ENCODE measurements at regions not wholly inside any gene's neighbourhood (a gene's known extent, or its start where the extent isn't known, plus 50 kb on each side); places are given as distances from the start of the nearest gene placed in this dataset.
"Not testable (repeated sequence)": the region's sequence is repeated elsewhere in the genome, so short reads cannot be mapped to it uniquely, and the experiment has no call there.

- no peak for DNase-seq
Measured at GRCh38 chr7:52006674-52007073, 690.1 kb upstream of the COBL start.

- DNase-seq, result no peak
Measured at GRCh38 chr7:52005613-52006012, 689.0 kb upstream of the COBL start.

GRCh38 chr7:51995596-51996179, 679.1 kb upstream of the COBL start:
- DNase-seq, result no peak

GRCh38 chr7:51982653-51983052, 666.0 kb upstream of the COBL start:
- no peak for DNase-seq

GRCh38 chr7:51980812-51981211, 664.2 kb upstream of the COBL start:
- no peak for DNase-seq

- no peak for DNase-seq
Measured at GRCh38 chr7:51980313-51980712, 663.7 kb upstream of the COBL start.

- DNase-seq, result no peak
Measured at GRCh38 chr7:51977913-51978312, 661.3 kb upstream of the COBL start.

- no peak for DNase-seq
Measured at GRCh38 chr7:51973939-51974338, 657.3 kb upstream of the COBL start.

GRCh38 chr7:51973071-51973470, 656.5 kb upstream of the COBL start:
- no peak for DNase-seq

GRCh38 chr7:51970961-51971665, 654.5 kb upstream of the COBL start:
- no peak for DNase-seq

GRCh38 chr7:51968461-51968860, 651.9 kb upstream of the COBL start:
- no peak for DNase-seq

GRCh38 chr7:51965454-51965853, 648.8 kb upstream of the COBL start:
- no peak for DNase-seq

GRCh38 chr7:51961804-51962203, 645.2 kb upstream of the COBL start:
- no peak for DNase-seq

GRCh38 chr7:51950813-51951212, 634.2 kb upstream of the COBL start:
- no peak for DNase-seq

- DNase-seq, result no peak
Measured at GRCh38 chr7:51949726-51950644, 633.4 kb upstream of the COBL start.

GRCh38 chr7:51930834-51931233, 614.2 kb upstream of the COBL start:
- DNase-seq, result no peak

- DNase-seq, result no peak
Measured at GRCh38 chr7:51929818-51930217, 613.2 kb upstream of the COBL start.

GRCh38 chr7:51927738-51928137, 611.1 kb upstream of the COBL start:
- DNase-seq, result no peak

GRCh38 chr7:51918581-51918980, 602.0 kb upstream of the COBL start:
- DNase-seq, result no peak

GRCh38 chr7:51901489-51901840, 584.9 kb upstream of the COBL start:
- DNase-seq, result no peak

GRCh38 chr7:51900755-51901488, 584.3 kb upstream of the COBL start:
- not testable (repeated sequence) for DNase-seq

- DNase-seq, result no peak
Measured at GRCh38 chr7:51899611-51900010, 583.0 kb upstream of the COBL start.

- DNase-seq, result no peak
Measured at GRCh38 chr7:51882412-51882811, 565.8 kb upstream of the COBL start.
